HEK293 (cell line): ENCODE measurements at regions not wholly inside any gene's neighbourhood (a gene's known extent, or its start where the extent isn't known, plus 50 kb on each side); places are given as distances from the start of the nearest gene placed in this dataset.

Source experiments
- CTCF ChIA-PET: fragments of 350-600 bp; formaldehyde crosslinking; extraction: SDS; loops from one replicate; lab custom pipeline; 2021; ENCODE audit warnings: antibody characterized with exemption; lab: Yijun Ruan, JAX
- POLR2A ChIA-PET: fragments of 300-600 bp; formaldehyde crosslinking; extraction: SDS; loops from one replicate; lab custom pipeline; 2020; ENCODE audit warnings: antibody characterized with exemption, inconsistent platforms; lab: Yijun Ruan, JAX
- H3K27ac ChIP-seq: fragments of 200-500 bp; sonication (Bioruptor generic); 2 replicates; pipeline ENCODE4 v1.5.1; 2014; ENCODE audit warnings: low read depth, low read length, control low read depth, inconsistent platforms; ENCODE audit errors: extremely low read depth
- H3K36me3 ChIP-seq, 2 experiments: fragments of 200-500 bp in 1 of 2; sonication (Bioruptor generic) in 1 of 2; 1 replicate in 1 of 2; 2 replicates in 1 of 2; pipeline ENCODE4 v1.5.1; 2014 to 2017; ENCODE audit warnings: inconsistent platforms in 2 of 2, low read length in 2 of 2; ENCODE audit not compliant: control insufficient read depth in 2 of 2, insufficient read depth in 1 of 2
- H3K4me1 ChIP-seq: fragments of 200-500 bp; sonication (Bioruptor generic); 2 replicates; pipeline ENCODE4 v1.5.1; 2014; ENCODE audit warnings: mild to moderate bottlenecking, low read length, inconsistent platforms; ENCODE audit not compliant: control insufficient read depth, insufficient read depth
- H3K4me3 ChIP-seq: 2 replicates; pipeline ENCODE4 v1.5.1; 2011; ENCODE audit warnings: low read depth, mild to moderate bottlenecking, control low read depth, low read length, moderate library complexity
- H3K9me3 ChIP-seq: fragments of 200-500 bp; sonication (Bioruptor generic); 2 replicates; pipeline ENCODE4 v1.5.1; 2014; ENCODE audit warnings: low read depth, low read length, inconsistent platforms; ENCODE audit not compliant: control insufficient read depth, insufficient read depth
- BCL11A ChIP-seq: fragments of 450-650 bp; formaldehyde crosslinking; IDR thresholded peaks from 2 replicates; pipeline ENCODE4 v1.5.1; 2016; ENCODE audit warnings: low read depth, missing biosample characterization, missing genetic modification characterization
- YY1 ChIP-seq: fragments of 450-650 bp; formaldehyde crosslinking; IDR thresholded peaks from 2 replicates; pipeline ENCODE4 v1.5.1; 2018; ENCODE audit warnings: missing biosample characterization, missing genetic modification characterization
- ZBTB48 ChIP-seq: fragments of 450-650 bp; formaldehyde crosslinking; IDR thresholded peaks from 2 replicates; pipeline ENCODE4 v1.5.1; 2016; ENCODE audit warnings: missing biosample characterization, missing genetic modification characterization
- ZNF114 ChIP-seq: fragments of 450-650 bp; formaldehyde crosslinking; IDR thresholded peaks from 2 replicates; pipeline ENCODE4 v1.5.0; 2017; ENCODE audit warnings: missing biosample characterization, missing genetic modification characterization
- ZNF121 ChIP-seq: fragments of 450-650 bp; formaldehyde crosslinking; IDR thresholded peaks from 2 replicates; pipeline ENCODE4 v1.5.1; 2016; ENCODE audit warnings: missing biosample characterization, missing genetic modification characterization
- ZNF175 ChIP-seq: fragments of 450-650 bp; formaldehyde crosslinking; IDR thresholded peaks from 2 replicates; pipeline ENCODE4 v1.5.1; 2016; ENCODE audit warnings: missing biosample characterization, missing genetic modification characterization
- ZNF211 ChIP-seq: fragments of 450-650 bp; formaldehyde crosslinking; IDR thresholded peaks from 2 replicates; pipeline ENCODE4 v1.5.1; 2016; ENCODE audit warnings: low read depth, missing biosample characterization, missing genetic modification characterization
- ZNF221 ChIP-seq: fragments of 450-650 bp; formaldehyde crosslinking; IDR thresholded peaks from 2 replicates; pipeline ENCODE4 v1.5.1; 2017; ENCODE audit warnings: missing biosample characterization, missing genetic modification characterization, borderline replicate concordance
- ZNF302 ChIP-seq: fragments of 450-650 bp; formaldehyde crosslinking; IDR thresholded peaks from 2 replicates; pipeline ENCODE4 v1.5.1; 2016; ENCODE audit warnings: missing biosample characterization, missing genetic modification characterization, low read depth
- ZNF311 ChIP-seq: fragments of 450-650 bp; formaldehyde crosslinking; IDR thresholded peaks from 2 replicates; pipeline ENCODE4 v1.5.1; 2017; ENCODE audit warnings: missing biosample characterization, missing genetic modification characterization, borderline replicate concordance
- ZNF423 ChIP-seq: fragments of 450-650 bp; formaldehyde crosslinking; IDR thresholded peaks from 2 replicates; pipeline ENCODE4 v1.5.1; 2016; ENCODE audit warnings: missing biosample characterization, missing genetic modification characterization
- ZNF518A ChIP-seq: fragments of 450-650 bp; formaldehyde crosslinking; conservative IDR thresholded peaks from 2 replicates; pipeline ENCODE4 v1.5.1; 2016; ENCODE audit warnings: low read depth, missing biosample characterization, missing genetic modification characterization
- ZNF521 ChIP-seq: fragments of 450-650 bp; formaldehyde crosslinking; IDR thresholded peaks from 2 replicates; pipeline ENCODE4 v1.5.1; 2017; ENCODE audit warnings: missing biosample characterization, mild to moderate bottlenecking, missing genetic modification characterization
- ZNF571 ChIP-seq: fragments of 450-650 bp; formaldehyde crosslinking; IDR thresholded peaks from 2 replicates; pipeline ENCODE4 v1.5.0; 2017; ENCODE audit warnings: missing biosample characterization, missing genetic modification characterization
- ZNF596 ChIP-seq: fragments of 450-650 bp; IDR thresholded peaks from 2 replicates; pipeline ENCODE4 v1.5.0; 2018; ENCODE audit warnings: missing biosample characterization, mild to moderate bottlenecking, missing genetic modification characterization, moderate library complexity
- ZNF639 ChIP-seq: fragments of 450-650 bp; formaldehyde crosslinking; IDR thresholded peaks from 2 replicates; pipeline ENCODE4 v1.5.1; 2016; ENCODE audit warnings: missing biosample characterization, missing genetic modification characterization
- ZNF660 ChIP-seq: fragments of 450-650 bp; IDR thresholded peaks from 2 replicates; pipeline ENCODE4 v1.5.1; 2018; ENCODE audit warnings: missing biosample characterization, mild to moderate bottlenecking, missing genetic modification characterization
- ZNF776 ChIP-seq: fragments of 450-650 bp; formaldehyde crosslinking; IDR thresholded peaks from 2 replicates; pipeline ENCODE4 v1.5.0; 2017; ENCODE audit warnings: missing biosample characterization, missing genetic modification characterization, borderline replicate concordance
- ZNF830 ChIP-seq: fragments of 450-650 bp; IDR thresholded peaks from 2 replicates; pipeline ENCODE4 v1.5.0; 2018; ENCODE audit warnings: missing biosample characterization, missing genetic modification characterization, low read depth, mild to moderate bottlenecking, moderate library complexity
- ZNF837 ChIP-seq: fragments of 450-650 bp; formaldehyde crosslinking; IDR thresholded peaks from 2 replicates; pipeline ENCODE4 v1.5.1; 2016; ENCODE audit warnings: missing biosample characterization, missing genetic modification characterization
- ZSCAN4 ChIP-seq: fragments of 450-650 bp; formaldehyde crosslinking; IDR thresholded peaks from 2 replicates; pipeline ENCODE4 v1.5.1; 2017; ENCODE audit warnings: missing biosample characterization, missing genetic modification characterization

GRCh38 chr5:161042443-161042842, 190.4 kb upstream of the ATP10B start:
- H3K36me3 ChIP-seq, result no peaks in the 10 kb centered on the region
- ChIA-PET POLR2A (no interaction called here), CTCF (no interaction called here)
- H3K4me1 ChIP-seq, result no peaks in the 10 kb centered on the region
- TF ChIP-seq ZNF211, result no peak
- TF ChIP-seq ZNF776 (tag by site-specific recombination), result no peak
- no peak for TF ChIP-seq ZNF302 (tag by site-specific recombination)
- TF ChIP-seq ZNF830, result no peak
- no peak for TF ChIP-seq ZNF518A
- no peaks in the 10 kb centered on the region for H3K9me3 ChIP-seq
- no peak overlapping the region for H3K4me3 ChIP-seq
- H3K27ac ChIP-seq, result no peak overlapping the region

GRCh38 chr5:161040818-161041217, 188.8 kb upstream of the ATP10B start:
- Histone ChIP-seq H3K36me3 (no peaks in the 10 kb centered on the region), H3K4me3 (no peak overlapping the region), H3K4me1 (no peaks in the 10 kb centered on the region)
- CTCF ChIA-PET, result no interaction called here
- POLR2A ChIA-PET, result no interaction called here
- TF ChIP-seq ZNF311 (tag by site-specific recombination) (no peak), ZNF175 (tag by site-specific recombination) (no peak), BCL11A (tag by site-specific recombination) (no peak), ZNF639 (no peak), ZNF114 (no peak), ZNF660 (tag by site-specific recombination) (no peak), ZNF837 (tag by site-specific recombination) (no peak), ZNF596 (tag by site-specific recombination) (no peak), ZNF221 (tag by site-specific recombination) (no peak), ZNF423 (tag by site-specific recombination) (no peak), ZNF521 (no peak), ZSCAN4 (tag by site-specific recombination) (no peak), ZNF121 (no peak), YY1 (tag by site-specific recombination) (no peak), ZBTB48 (tag by site-specific recombination) (no peak), ZNF571 (no peak)
- TF ChIP-seq, all 188 proteins: peak for 0
- no peaks in the 10 kb centered on the region for H3K9me3 ChIP-seq
- no peak overlapping the region for H3K27ac ChIP-seq
